ENCODE measurements at regions not wholly inside any gene's neighbourhood (a gene's known extent, or its start where the extent isn't known, plus 50 kb on each side); places are given as distances from the start of the nearest gene placed in this dataset.

DNA sequence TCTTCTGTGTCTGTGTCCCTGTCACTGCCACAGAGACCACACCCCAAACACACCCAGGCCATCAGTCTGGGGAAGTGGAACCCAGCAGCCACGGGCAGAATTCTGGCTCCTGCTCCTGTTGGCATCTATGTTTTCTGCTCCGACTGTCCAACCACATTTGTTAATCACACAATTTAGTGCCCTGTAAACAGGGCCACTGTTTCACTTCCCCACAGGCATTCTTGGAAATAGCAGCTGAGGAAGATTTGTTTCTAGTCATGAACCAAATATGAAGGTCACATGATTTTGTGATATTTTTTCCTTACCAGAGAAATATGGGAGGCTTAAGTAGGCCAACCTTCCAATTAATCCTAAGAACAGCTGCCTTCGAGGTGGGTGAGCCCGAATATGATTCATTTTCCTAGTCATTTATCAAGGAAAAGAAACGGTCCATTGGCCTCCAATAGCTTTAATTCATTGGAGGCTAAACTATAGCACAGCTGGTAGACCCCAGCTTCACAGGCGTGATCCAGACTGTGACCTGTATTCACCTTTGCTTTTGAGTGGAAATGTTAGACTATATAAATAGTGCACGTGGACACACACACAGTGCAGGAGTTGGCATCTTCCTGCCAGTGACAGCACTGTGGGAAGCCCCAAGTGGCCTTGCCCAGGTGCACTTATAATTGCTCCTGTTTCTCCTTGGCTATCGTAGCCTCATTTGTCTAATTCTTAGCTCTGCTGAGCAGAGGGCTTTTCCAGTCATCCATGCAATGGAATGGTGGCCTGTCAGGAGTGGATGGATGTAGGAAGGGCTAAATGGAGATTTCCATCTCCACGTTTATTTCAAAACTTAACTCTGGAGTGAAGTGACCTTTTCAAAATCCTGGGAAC is 267.9 kb downstream of the LPIN1 start:
- TF ChIP-seq CTCF (IDR thresholded peaks at IDR 0.05) (no peak), POLR2A (IDR thresholded peaks at IDR 0.05) (no peak)
